Bone marrow (tissue), 2 donors: ENCODE measurements at regions not wholly inside any gene's neighbourhood (a gene's known extent, or its start where the extent isn't known, plus 50 kb on each side); places are given as distances from the start of the nearest gene placed in this dataset.
"Not testable (repeated sequence)": the region's sequence is repeated elsewhere in the genome, so short reads cannot be mapped to it uniquely, and the experiment has no call there.

Experiments used
- DNase-seq, 2 donors: peaks; one replicate each; lab custom pipeline; 2025; lab: John Stamatoyannopoulos, UW

GRCh38 chr13:83825676-83826075 lies 56.6 kb downstream of the SLITRK1 start:
- DNase-seq = no peak

- no peak for DNase-seq
Measured at GRCh38 chr13:83824560-83824959, 57.7 kb downstream of the SLITRK1 start.

DNA sequence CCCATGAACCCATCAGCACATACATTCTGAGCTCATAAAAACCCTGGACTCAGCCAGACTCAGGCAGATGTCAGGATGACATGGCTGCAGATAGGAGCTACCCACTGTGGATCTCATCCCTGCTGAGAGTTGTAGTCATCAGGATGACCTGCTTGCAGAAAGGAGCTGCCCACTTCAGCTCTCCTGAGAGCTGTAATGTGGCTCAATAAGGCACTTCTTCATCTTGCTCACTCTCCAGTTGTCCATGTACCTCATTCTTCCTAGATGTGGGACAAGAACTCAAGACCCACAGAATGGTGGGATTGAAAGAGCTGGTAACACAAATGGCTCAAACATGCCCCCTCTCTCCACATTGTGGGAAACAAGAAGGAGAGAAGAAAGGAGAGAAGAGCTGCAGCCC lies 58.2 kb downstream of the SLITRK1 start:
- no peak for DNase-seq

- DNase-seq = no peak
Measured at GRCh38 chr13:83819611-83820010, 62.7 kb downstream of the SLITRK1 start.

DNA sequence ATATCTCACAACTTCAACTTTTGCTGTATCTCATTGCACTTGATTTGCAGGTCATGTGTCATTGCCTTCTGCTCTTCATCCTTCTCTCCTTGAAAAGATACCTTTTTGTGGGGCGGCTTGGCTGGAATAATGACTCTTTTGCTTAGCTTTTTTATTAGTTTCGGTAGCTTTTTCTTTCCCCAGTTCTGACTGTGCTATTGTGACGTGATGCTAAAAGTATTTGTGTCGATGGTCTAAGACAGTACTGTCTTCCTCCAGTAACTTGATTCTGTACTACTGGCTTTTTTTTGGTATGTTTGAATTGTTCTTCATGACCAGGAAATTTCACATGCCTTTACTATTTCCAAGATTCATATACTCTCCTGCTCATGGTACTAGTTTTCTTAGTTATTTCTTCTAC lies 63.1 kb downstream of the SLITRK1 start:
- no peak for DNase-seq

DNA sequence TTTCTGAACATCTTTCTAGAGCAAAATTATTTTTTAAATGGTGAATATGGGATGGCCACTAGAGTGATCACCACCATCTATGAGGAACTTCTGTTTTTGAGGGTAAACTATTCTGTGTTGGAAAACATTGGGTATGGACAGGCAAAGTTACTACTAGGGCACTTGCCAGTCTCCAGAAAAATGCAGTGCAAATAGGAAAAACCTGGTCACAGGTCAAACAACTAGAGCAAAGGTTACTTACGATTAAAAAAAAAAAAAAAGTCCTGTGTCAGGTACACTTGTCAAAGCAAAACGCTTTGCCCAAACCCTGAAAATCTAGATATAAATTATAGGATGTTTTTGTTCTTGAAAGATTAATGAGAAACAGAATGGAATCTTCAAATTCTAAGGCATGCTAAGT lies 66.2 kb downstream of the SLITRK1 start:
- no peak for DNase-seq

DNA sequence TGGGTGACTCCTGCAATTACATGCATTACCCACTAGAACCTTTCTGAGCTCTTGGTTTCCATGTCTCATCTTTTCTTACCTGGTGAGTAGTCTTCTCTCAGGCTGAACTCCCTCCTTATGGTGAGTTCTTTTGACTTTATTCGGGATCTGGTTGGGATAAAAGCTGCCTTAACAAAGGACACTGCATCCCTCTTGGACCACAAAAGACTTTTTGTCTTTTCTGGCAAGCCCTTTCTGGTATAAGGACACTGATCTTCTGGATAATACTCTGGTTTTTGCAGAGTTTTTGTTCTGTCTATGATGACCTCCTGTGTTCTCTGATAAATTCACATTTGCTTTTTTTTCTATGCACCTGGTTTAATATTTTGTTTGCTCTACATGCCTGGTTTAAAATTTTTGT lies 66.7 kb downstream of the SLITRK1 start:
- DNase-seq = no peak

DNA sequence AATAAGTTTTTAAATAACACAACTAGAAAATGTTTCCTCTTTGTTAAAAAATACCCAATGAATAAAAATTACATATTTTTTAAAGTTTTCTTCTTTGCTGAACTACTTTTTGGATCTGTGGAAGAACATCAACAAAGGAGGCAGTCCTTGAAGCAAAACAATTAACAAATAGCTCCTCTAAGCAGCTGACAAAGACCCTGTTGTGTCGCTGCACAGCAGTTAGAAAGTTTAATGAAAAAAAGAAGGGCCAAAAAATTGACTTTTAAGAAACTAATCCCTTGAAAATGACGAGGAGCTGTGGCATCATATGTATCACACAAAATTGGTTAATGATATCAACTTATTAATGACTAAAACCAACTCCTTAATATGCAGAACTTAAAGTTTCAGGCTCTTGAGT lies 72.1 kb downstream of the SLITRK1 start:
- DNase-seq = no peak

GRCh38 chr13:83804356-83804962 lies 77.8 kb downstream of the SLITRK1 start:
- no peak for DNase-seq

DNA sequence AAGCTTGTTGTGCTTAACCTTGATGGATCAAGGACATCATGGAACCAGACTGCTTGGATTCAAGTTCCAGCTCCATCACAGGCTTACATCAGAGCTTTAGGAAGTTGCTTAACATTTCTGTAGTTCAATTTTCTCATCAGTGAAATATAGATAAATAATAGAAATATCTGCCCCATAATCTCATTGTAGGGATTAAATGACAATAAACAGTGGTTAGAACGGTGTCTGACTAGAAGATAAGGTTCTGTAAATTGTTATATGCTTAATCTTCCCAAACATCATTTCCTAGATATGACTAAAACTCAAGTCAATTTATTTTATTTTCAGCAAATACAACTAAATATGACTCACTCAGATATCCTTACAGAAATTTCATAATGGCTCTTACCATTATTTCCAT lies 83.5 kb downstream of the SLITRK1 start:
- no peak for DNase-seq

DNA sequence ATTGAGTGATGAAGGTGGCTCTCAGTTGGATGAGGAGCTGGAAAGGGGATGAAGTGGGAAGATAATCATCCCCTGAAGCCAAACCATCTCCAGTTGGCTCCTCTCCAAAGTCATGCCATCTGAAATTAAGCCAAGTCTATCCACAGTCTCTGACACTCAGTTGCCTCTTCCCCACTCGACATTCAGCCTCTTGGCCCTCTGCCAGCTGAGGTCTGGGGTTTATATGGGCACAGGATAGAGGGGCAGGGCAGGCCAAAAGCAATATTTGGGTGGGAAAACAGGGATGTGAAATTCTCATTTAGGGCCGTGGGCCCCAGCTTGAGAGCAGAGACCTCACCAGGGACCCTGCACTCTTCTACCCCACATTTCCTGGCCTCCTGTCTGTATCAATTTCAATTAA lies 85.9 kb downstream of the SLITRK1 start:
- DNase-seq = no peak

DNA sequence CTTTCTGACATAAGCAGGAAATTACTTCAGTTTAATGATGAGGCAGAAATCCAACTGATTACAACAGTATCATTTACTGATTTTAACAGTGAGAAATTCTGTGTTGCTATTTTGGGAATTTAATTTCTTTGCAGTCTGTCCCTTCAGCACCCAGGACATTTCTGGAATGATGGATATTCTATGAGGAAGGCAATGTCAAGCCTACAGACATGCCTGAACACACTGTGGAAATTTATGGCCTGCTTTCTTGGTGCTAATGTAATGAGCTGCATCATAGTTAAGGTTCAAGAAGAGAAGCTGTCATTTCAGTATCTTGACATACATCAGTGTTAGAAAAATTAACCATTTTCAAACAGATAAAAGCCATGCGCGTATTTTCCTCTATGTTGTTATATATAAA lies 87.7 kb downstream of the SLITRK1 start:
- no peak for DNase-seq

DNA sequence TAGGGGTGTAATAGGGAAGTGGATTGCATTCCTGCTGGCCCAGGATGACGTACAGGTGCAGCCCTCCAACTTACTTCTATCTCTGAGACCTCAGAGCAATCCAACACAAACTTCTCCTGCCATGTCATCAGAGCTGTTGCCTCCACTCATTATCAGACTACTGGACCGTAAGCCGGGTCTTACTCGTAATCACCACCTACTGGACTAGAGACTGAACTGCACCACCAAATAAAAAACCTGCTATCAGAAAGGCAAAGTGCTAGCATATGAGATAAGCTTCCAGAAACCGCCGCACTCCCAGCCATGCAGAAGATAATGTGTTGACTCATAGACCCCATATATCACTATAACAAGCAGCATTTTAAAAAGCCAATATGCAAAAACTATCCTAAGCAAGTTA lies 102.0 kb downstream of the SLITRK1 start:
- DNase-seq = no peak

DNA sequence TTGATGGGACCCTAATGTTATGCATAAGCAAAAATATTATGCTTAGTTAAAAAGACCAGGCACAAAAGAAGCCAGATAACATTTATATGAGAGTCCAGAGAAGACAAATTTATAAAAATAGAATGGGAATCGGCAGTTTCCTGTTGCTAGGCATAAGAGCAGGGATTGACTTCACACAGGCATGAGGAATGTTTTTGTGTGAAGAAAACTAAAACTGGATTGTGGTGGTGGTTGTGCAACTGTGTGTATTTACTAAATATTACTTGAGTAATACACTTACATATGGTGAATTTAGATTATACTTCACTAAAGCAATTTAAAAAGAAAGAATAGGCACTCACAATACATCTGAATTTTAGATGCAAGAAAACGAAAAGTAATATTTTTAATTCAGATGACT lies 108.3 kb downstream of the SLITRK1 start:
- no peak for DNase-seq

- no peak for DNase-seq
Measured at GRCh38 chr13:83765796-83766195, 116.5 kb downstream of the SLITRK1 start.

DNA sequence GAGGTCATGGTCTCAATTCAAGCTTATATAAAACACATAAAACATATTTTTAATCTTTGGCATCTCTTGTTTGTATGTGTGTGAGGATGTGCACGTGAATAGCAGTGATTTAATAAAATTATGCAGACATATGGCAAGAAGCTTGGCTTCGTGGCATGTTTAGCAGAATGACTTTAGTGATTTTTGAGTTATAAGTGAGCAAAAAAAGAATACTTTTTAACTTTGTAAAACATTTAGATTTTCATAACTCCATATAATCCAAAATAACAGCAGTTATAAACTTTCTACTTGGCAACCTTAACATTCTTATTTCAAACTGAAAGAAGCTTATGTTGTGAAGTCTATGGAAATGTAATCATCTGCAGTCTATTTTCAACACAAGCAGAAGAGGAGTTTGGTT lies 120.6 kb downstream of the SLITRK1 start:
- no peak for DNase-seq

DNA sequence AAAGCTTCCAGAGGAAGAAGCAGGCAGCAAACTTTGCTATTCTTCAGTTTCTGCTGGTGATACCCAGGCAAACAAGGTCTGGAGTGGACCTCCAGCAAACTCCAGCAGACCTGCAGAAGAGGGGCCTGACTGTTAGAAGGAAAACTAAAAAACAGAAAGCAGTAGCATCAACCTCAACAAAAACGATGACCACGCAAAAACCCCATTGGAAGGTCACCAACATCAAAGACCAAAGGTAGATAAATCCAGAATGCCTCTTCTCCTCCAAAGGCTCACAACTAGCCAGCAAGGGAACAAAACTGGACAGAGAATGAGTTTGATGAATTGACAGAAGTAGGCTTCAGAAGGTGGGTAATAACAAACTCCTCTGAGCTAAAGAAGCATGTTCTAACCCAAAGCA lies 127.1 kb downstream of the SLITRK1 start:
- not testable (repeated sequence) for DNase-seq

DNA sequence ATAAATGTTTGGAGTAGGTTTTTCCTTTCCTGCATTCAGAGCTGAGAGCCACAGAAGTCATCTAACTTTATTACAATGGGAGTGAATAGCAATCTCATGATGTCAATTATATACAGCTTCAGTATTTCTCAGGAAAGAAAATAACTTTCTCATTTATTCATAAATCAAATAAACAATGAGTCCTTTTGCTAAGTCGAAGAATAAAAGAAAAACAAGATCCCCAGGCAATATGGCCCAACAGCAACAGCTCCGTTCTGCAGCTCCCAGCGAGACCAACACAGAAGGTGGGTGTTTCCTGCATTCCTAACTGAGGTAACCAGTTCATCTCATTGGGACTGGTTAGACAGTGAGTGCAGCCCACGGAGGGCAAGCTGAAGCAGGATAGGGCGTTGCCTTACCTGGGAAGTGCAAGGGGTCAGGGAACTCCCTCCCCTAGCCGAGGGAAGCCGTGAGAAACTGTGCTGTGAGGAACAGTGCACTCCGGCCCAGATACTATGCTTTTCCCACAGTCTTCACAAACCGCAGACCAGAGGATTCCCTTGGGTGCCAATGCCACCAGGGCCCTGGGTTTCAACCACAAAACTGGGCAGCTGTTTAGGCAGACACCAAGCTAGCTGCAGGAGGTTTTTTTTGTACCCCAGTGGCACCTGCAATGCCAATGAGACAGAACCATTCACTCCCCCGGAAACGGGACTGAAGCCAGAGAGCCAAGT lies 128.2 kb downstream of the SLITRK1 start:
- DNase-seq = no peak

GRCh38 chr13:83752141-83752540 lies 130.1 kb downstream of the SLITRK1 start:
- DNase-seq = no peak

GRCh38 chr13:83740622-83741021 lies 141.7 kb downstream of the SLITRK1 start:
- no peak for DNase-seq

GRCh38 chr13:83738407-83738806 lies 143.9 kb downstream of the SLITRK1 start:
- DNase-seq = no peak

DNA sequence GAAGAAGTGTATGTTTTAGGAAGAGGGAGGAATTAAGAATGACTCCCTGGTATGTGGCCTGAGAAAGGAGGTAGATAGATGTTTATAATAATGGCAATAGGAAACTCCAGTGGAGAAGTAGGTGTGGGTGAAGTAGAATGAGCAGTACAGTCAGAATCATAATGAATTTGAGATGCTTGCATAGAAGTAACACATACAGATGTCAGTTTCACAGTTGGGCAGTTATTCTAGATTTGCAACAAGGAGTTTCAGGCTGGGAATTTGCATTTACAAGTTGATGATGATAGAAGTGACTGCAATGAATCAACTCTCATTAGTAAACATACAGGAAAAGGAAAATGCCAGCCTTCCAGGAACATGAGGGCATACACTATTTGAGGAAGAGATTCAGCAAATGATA lies 149.0 kb downstream of the SLITRK1 start:
- DNase-seq = no peak

GRCh38 chr13:83732755-83733154 lies 149.5 kb downstream of the SLITRK1 start:
- no peak for DNase-seq

GRCh38 chr13:83731113-83731512 lies 151.2 kb downstream of the SLITRK1 start:
- no peak for DNase-seq
